ENCODE measurements at regions not wholly inside any gene's neighbourhood (a gene's known extent, or its start where the extent isn't known, plus 50 kb on each side); places are given as distances from the start of the nearest gene placed in this dataset.

GRCh38 chr16:51473091-51473490, 322.0 kb upstream of the SALL1 start:
- TF ChIP-seq CTCF (IDR thresholded peaks at IDR 0.05): no peak
- TF ChIP-seq POLR2A (IDR thresholded peaks at IDR 0.05): no peak

Data from uterus (tissue), 2 donors.